Common myeloid progenitor, CD34-positive (primary cell): ENCODE measurements at regions not wholly inside any gene's neighbourhood (a gene's known extent, or its start where the extent isn't known, plus 50 kb on each side); places are given as distances from the start of the nearest gene placed in this dataset.
A peak's percentile ranks its signal among the peaks of the same experiment; 100 is the strongest.
"Not testable (repeated sequence)": the region's sequence is repeated elsewhere in the genome, so short reads cannot be mapped to it uniquely, and the experiment has no call there.

Experiments
- CTCF ChIA-PET: fragments of 350-600 bp; sonication (Branson Sonifier 250); formaldehyde crosslinking; loops from one replicate; lab custom pipeline; 2021; ENCODE audit warnings: antibody characterized with exemption; lab: Charles Lee
- POLR2A ChIA-PET: fragments of 350-600 bp; sonication (Branson Sonifier 250); formaldehyde crosslinking; loops from one replicate; lab custom pipeline; 2021; ENCODE audit warnings: antibody characterized with exemption; lab: Charles Lee
- DNase-seq, 3 donors: peaks; one replicate each; pipeline versions ENCODE4 v3.0.0 to v3.0.0-alpha.2; 2013
- H3K27ac ChIP-seq, 2 experiments: 1 replicate in 1 of 2; 2 replicates in 1 of 2; pipeline ENCODE4 v1.7.0; 2013; ENCODE audit warnings: inconsistent platforms in 2 of 2, low read length in 2 of 2, mild to moderate bottlenecking in 2 of 2, low read depth in 1 of 2, moderate library complexity in 1 of 2; ENCODE audit not compliant: severe bottlenecking in 2 of 2, insufficient read depth in 1 of 2, poor library complexity in 1 of 2
- H3K27me3 ChIP-seq, 5 experiments: replicated peaks in 2 of 5; 1 replicate in 3 of 5; 2 replicates in 2 of 5; pipeline versions ENCODE4 v1.6.1 to v1.7.0; 2013; ENCODE audit warnings: low read length in 4 of 5, mild to moderate bottlenecking in 2 of 5, moderate library complexity in 2 of 5, inconsistent platforms in 1 of 5; ENCODE audit not compliant: insufficient read depth in 5 of 5, control insufficient read depth in 4 of 5
- H3K36me3 ChIP-seq, 4 experiments: 1 replicate in 2 of 4; 2 replicates in 2 of 4; pipeline versions ENCODE4 v1.6.1 to v1.7.0; 2013; ENCODE audit warnings: low read length in 3 of 4, control low read depth in 1 of 4, mild to moderate bottlenecking in 1 of 4; ENCODE audit not compliant: control insufficient read depth in 4 of 4, insufficient read depth in 4 of 4
- H3K4me1 ChIP-seq, 4 experiments: 1 replicate in 3 of 4; 2 replicates in 1 of 4; pipeline versions ENCODE4 v1.6.1 to v1.7.1; 2013; ENCODE audit warnings: low read length in 3 of 4, mild to moderate bottlenecking in 3 of 4, control low read depth in 1 of 4, inconsistent platforms in 1 of 4, moderate library complexity in 1 of 4; ENCODE audit not compliant: control insufficient read depth in 4 of 4, insufficient read depth in 4 of 4; ENCODE audit errors: control extremely low read depth in 1 of 4
- H3K4me3 ChIP-seq, 7 experiments: 1 replicate in 4 of 7; 2 replicates in 3 of 7; pipeline versions ENCODE4 v1.5.1 to v1.7.0; 2013; ENCODE audit warnings: mild to moderate bottlenecking in 7 of 7, low read length in 6 of 7, moderate library complexity in 6 of 7, inconsistent platforms in 2 of 7, low read depth in 2 of 7, control low read depth in 1 of 7; ENCODE audit not compliant: insufficient read depth in 4 of 7, control insufficient read depth in 1 of 7; ENCODE audit errors: extremely low read depth in 1 of 7
- H3K9me3 ChIP-seq, 5 experiments: 1 replicate in 4 of 5; 2 replicates in 1 of 5; pipeline versions ENCODE4 v1.6.1 to v1.7.1; 2013; ENCODE audit warnings: low read length in 4 of 5, mild to moderate bottlenecking in 2 of 5, inconsistent platforms in 1 of 5, low read depth in 1 of 5, moderate library complexity in 1 of 5; ENCODE audit not compliant: control insufficient read depth in 4 of 5, insufficient read depth in 2 of 5; ENCODE audit errors: control extremely low read depth in 1 of 5
- WGBS: methylation state at CpG from one replicate; pipeline ENCODE4 v1.1.5; 2013; ENCODE audit not compliant: insufficient coverage; 5-methylcytosine and 5-hydroxymethylcytosine counted together

GRCh38 chr3:67244130-67244529, 246.0 kb downstream of the KBTBD8 start:
- no peak overlapping the region for H3K4me3 ChIP-seq
- no peaks in the 10 kb centered on the region for H3K27me3 ChIP-seq
- H3K9me3 ChIP-seq = no peaks in the 10 kb centered on the region
- ChIA-PET CTCF (no interaction called here), POLR2A (no interaction called here)
- H3K36me3 ChIP-seq = no peaks in the 10 kb centered on the region
- 67% methylated on average over 1 of the region's 2 CpGs for WGBS
- H3K27ac ChIP-seq = no peak overlapping the region
- no peaks in the 10 kb centered on the region for H3K4me1 ChIP-seq
- DNase-seq = no peak

- CTCF ChIA-PET = no interaction called here
Observed at GRCh38 chr3:67245545-67245944, 247.4 kb downstream of the KBTBD8 start.

GRCh38 chr3:67248726-67249125, 250.6 kb downstream of the KBTBD8 start:
- 76% methylated on average over 2 of the region's 3 CpGs for WGBS
- POLR2A ChIA-PET = no interaction called here
- no peak overlapping the region for H3K4me3 ChIP-seq
- H3K27me3 ChIP-seq = no peaks in the 10 kb centered on the region
- no peaks in the 10 kb centered on the region for H3K4me1 ChIP-seq
- no peak overlapping the region for H3K27ac ChIP-seq
- no peaks in the 10 kb centered on the region for H3K36me3 ChIP-seq
- DNase-seq = no peak
- CTCF ChIA-PET = interaction anchor here (1.3 kb wide), 1 partner anchor 15 kb away, joined by 3 read pairs; no protein-coding TSS in a partner anchor
- H3K9me3 ChIP-seq = peaks cover 0 to 3% (median 0%) of the 10 kb centered on the region in 5 experiments

More at GRCh38 chr3:67245545-67245944, 247.4 kb downstream of the KBTBD8 start:
- no peak for DNase-seq
- WGBS = 87% methylated on average over 3 of the region's 3 CpGs
- Histone ChIP-seq H3K36me3 (no peaks in the 10 kb centered on the region), H3K27me3 (no peaks in the 10 kb centered on the region), H3K4me1 (no peaks in the 10 kb centered on the region), H3K27ac (no peak overlapping the region), H3K9me3 (no peaks in the 10 kb centered on the region), H3K4me3 (no peak overlapping the region)
- POLR2A ChIA-PET = no interaction called here

GRCh38 chr3:67252906-67253305, 254.8 kb downstream of the KBTBD8 start:
- CTCF ChIA-PET, DNase-seq, H3K36me3 ChIP-seq, POLR2A ChIA-PET, H3K9me3 ChIP-seq, H3K27ac ChIP-seq, H3K4me3 ChIP-seq, H3K4me1 ChIP-seq, H3K27me3 ChIP-seq: not testable (repeated sequence)
- WGBS = 60% methylated on average over 1 of the region's 1 CpG

GRCh38 chr3:67278015-67278618, 280.0 kb downstream of the KBTBD8 start:
- CTCF ChIA-PET = no interaction called here
- POLR2A ChIA-PET = no interaction called here
- H3K9me3 ChIP-seq = peaks cover 0 to 4% (median 0%) of the 10 kb centered on the region in 5 experiments
- no peaks in the 10 kb centered on the region for H3K4me1 ChIP-seq
- DNase-seq = no peak
- no peak overlapping the region for H3K4me3 ChIP-seq
- 94% methylated on average over 3 of the region's 3 CpGs for WGBS
- H3K36me3 ChIP-seq = no peaks in the 10 kb centered on the region
- H3K27ac ChIP-seq = no peak overlapping the region
- H3K27me3 ChIP-seq = no peaks in the 10 kb centered on the region

GRCh38 chr3:67286586-67286985, 288.5 kb downstream of the KBTBD8 start:
- Histone ChIP-seq H3K4me1 (no peaks in the 10 kb centered on the region), H3K9me3 (peaks cover 0 to 3% (median 0%) of the 10 kb centered on the region in 5 experiments), H3K27me3 (no peaks in the 10 kb centered on the region), H3K4me3 (no peak overlapping the region), H3K36me3 (no peaks in the 10 kb centered on the region), H3K27ac (no peak overlapping the region)
- POLR2A ChIA-PET = no interaction called here
- DNase-seq = no peak
- 100% methylated on average over 1 of the region's 2 CpGs for WGBS
- CTCF ChIA-PET = no interaction called here

- no peaks in the 10 kb centered on the region for H3K9me3 ChIP-seq
- WGBS = no CpG with 5 or more reads among the region's 1 CpG
- no peaks in the 10 kb centered on the region for H3K27me3 ChIP-seq
- no peak overlapping the region for H3K4me3 ChIP-seq
- no peaks in the 10 kb centered on the region for H3K36me3 ChIP-seq
- ChIA-PET CTCF (no interaction called here), POLR2A (no interaction called here)
- H3K4me1 ChIP-seq = peaks cover 0 to 6% (median 0%) of the 10 kb centered on the region in 4 experiments
- no peak overlapping the region for H3K27ac ChIP-seq
- peak; percentile 3 to 27 (median 23) for DNase-seq
Observed at GRCh38 chr3:67288466-67289106, 290.5 kb downstream of the KBTBD8 start.
